HepG2 (cell line): ENCODE measurements at regions not wholly inside any gene's neighbourhood (a gene's known extent, or its start where the extent isn't known, plus 50 kb on each side); places are given as distances from the start of the nearest gene placed in this dataset.

ENCODE experiments used
- CHD4 ChIP-seq: fragments of 200-600 bp; sonication (generic); IDR thresholded peaks from 2 replicates; pipeline ENCODE4 v1.7.0; 2017; ENCODE audit warnings: mild to moderate bottlenecking, low read length, borderline replicate concordance
- CREB1 ChIP-seq, 2 experiments: fragments of 450-650 bp in 1 of 2; IDR thresholded peaks; 2 replicates each; pipeline ENCODE4 v1.6.1; 2016 to 2017; ENCODE audit warnings: control low read depth in 1 of 2, mild to moderate bottlenecking in 1 of 2, missing compliant biosample characterization in 1 of 2, missing genetic modification characterization in 1 of 2
- EZH2 ChIP-seq: conservative IDR thresholded peaks from 2 replicates; pipeline ENCODE4 v1.6.1; 2012; ENCODE audit warnings: mild to moderate bottlenecking, low read depth, low read length, moderate library complexity
- KLF16 ChIP-seq, 2 experiments: sonication (generic) in 1 of 2; formaldehyde crosslinking in 1 of 2; IDR thresholded peaks; 2 replicates each; pipeline versions ENCODE4 v1.6.1 to v1.8.0; 2016 to 2023; ENCODE audit warnings: missing genetic modification reagents in 2 of 2, missing compliant biosample characterization in 1 of 2
- KLF9 ChIP-seq: IDR thresholded peaks from 2 replicates; pipeline ENCODE4 v1.6.1; 2016; ENCODE audit warnings: low read depth
- POLR2A ChIP-seq, 2 experiments: IDR thresholded peaks; 2 replicates each; pipeline ENCODE4 v1.6.1; 2011; ENCODE audit warnings: low read depth in 2 of 2, low read length in 2 of 2, mild to moderate bottlenecking in 1 of 2, moderate library complexity in 1 of 2; ENCODE audit not compliant: insufficient read depth in 1 of 2
- PTBP1 ChIP-seq: fragments of 200-400 bp; formaldehyde crosslinking; IDR thresholded peaks from 2 replicates; pipeline ENCODE4 v1.6.1; 2018; ENCODE audit warnings: low read length, low read depth; ENCODE audit not compliant: poor library complexity, severe bottlenecking
- TOPORS ChIP-seq: sonication (generic); formaldehyde crosslinking; IDR thresholded peaks from 2 replicates; pipeline ENCODE4 v1.8.0; 2023; ENCODE audit warnings: mild to moderate bottlenecking, missing genetic modification reagents
- ZBTB8A ChIP-seq: sonication (generic); formaldehyde crosslinking; IDR thresholded peaks from 2 replicates; pipeline ENCODE4 v1.4.0; 2020; ENCODE audit warnings: mild to moderate bottlenecking, low read depth, missing genetic modification reagents, borderline replicate concordance
- ZNF230 ChIP-seq: sonication (generic); formaldehyde crosslinking; IDR thresholded peaks from 2 replicates; pipeline ENCODE4 v1.4.0; 2020; ENCODE audit warnings: mild to moderate bottlenecking, missing genetic modification reagents
- TF ChIP-seq, protein P1 (sequence below): sonication (generic); formaldehyde crosslinking; IDR thresholded peaks from 2 replicates; pipeline ENCODE4 v1.4.0; 2020; ENCODE audit warnings: missing genetic modification reagents, mild to moderate bottlenecking, borderline replicate concordance
- TF ChIP-seq, protein P2 (sequence below): sonication (generic); formaldehyde crosslinking; IDR thresholded peaks from 2 replicates; pipeline ENCODE4 v1.5.0; 2020; ENCODE audit warnings: mild to moderate bottlenecking, missing genetic modification reagents, moderate library complexity
- TF ChIP-seq, protein P3 (sequence below): sonication (generic); formaldehyde crosslinking; IDR thresholded peaks from 2 replicates; pipeline ENCODE4 v1.5.0; 2020; ENCODE audit warnings: missing genetic modification reagents
- TF ChIP-seq, protein P4 (sequence below): sonication (generic); formaldehyde crosslinking; IDR thresholded peaks from 2 replicates; pipeline ENCODE4 v1.8.0; 2022; ENCODE audit warnings: missing genetic modification reagents, low read depth, mild to moderate bottlenecking, borderline replicate concordance

DNA sequence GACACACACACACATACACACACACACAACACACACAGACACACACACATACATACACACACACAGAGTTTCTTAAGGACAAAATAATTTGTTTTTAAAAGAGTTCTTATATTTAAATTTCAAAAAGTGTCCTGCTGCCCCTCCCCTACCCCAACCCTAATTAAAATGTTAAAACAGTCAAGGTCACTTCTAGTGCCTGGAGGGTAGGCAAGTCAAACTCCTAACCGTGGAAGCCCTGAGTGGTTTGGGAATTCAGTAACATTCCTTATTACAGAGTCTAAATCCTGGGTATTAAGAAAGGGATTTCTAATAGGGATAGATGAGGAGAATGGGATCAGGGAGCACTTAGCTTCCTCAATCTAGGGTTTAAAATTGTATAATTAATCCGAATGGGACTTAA is 403.6 kb upstream of the NFIA start:
- TF ChIP-seq ZNF230 (CRISPR knock-in tag) (no peak), POLR2A (IDR thresholded peaks at IDR 0.05; ENCODE audit: insufficient read depth in 1 of 2, low read depth in 2 of 2, low read length in 2 of 2) (no peak), TOPORS (CRISPR knock-in tag) (no peak), EZH2 (no peak), CREB1 (IDR thresholded peaks at IDR 0.05) (no peak), CREB1 (CRISPR knock-in tag; IDR thresholded peaks at IDR 0.05) (no peak), PTBP1 (no peak), KLF9 (CRISPR knock-in tag) (no peak), ZBTB8A (CRISPR knock-in tag) (no peak), KLF16 (CRISPR knock-in tag; IDR thresholded peaks at IDR 0.05) (no peak), CHD4 (no peak)
- TF ChIP-seq, protein P1, sequence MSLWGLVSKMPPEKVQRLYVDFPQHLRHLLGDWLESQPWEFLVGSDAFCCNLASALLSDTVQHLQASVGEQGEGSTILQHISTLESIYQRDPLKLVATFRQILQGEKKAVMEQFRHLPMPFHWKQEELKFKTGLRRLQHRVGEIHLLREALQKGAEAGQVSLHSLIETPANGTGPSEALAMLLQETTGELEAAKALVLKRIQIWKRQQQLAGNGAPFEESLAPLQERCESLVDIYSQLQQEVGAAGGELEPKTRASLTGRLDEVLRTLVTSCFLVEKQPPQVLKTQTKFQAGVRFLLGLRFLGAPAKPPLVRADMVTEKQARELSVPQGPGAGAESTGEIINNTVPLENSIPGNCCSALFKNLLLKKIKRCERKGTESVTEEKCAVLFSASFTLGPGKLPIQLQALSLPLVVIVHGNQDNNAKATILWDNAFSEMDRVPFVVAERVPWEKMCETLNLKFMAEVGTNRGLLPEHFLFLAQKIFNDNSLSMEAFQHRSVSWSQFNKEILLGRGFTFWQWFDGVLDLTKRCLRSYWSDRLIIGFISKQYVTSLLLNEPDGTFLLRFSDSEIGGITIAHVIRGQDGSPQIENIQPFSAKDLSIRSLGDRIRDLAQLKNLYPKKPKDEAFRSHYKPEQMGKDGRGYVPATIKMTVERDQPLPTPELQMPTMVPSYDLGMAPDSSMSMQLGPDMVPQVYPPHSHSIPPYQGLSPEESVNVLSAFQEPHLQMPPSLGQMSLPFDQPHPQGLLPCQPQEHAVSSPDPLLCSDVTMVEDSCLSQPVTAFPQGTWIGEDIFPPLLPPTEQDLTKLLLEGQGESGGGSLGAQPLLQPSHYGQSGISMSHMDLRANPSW (CRISPR knock-in tag): no peak
- TF ChIP-seq, protein P2, sequence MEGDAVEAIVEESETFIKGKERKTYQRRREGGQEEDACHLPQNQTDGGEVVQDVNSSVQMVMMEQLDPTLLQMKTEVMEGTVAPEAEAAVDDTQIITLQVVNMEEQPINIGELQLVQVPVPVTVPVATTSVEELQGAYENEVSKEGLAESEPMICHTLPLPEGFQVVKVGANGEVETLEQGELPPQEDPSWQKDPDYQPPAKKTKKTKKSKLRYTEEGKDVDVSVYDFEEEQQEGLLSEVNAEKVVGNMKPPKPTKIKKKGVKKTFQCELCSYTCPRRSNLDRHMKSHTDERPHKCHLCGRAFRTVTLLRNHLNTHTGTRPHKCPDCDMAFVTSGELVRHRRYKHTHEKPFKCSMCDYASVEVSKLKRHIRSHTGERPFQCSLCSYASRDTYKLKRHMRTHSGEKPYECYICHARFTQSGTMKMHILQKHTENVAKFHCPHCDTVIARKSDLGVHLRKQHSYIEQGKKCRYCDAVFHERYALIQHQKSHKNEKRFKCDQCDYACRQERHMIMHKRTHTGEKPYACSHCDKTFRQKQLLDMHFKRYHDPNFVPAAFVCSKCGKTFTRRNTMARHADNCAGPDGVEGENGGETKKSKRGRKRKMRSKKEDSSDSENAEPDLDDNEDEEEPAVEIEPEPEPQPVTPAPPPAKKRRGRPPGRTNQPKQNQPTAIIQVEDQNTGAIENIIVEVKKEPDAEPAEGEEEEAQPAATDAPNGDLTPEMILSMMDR (CRISPR knock-in tag): no peak
- TF ChIP-seq, protein P3, sequence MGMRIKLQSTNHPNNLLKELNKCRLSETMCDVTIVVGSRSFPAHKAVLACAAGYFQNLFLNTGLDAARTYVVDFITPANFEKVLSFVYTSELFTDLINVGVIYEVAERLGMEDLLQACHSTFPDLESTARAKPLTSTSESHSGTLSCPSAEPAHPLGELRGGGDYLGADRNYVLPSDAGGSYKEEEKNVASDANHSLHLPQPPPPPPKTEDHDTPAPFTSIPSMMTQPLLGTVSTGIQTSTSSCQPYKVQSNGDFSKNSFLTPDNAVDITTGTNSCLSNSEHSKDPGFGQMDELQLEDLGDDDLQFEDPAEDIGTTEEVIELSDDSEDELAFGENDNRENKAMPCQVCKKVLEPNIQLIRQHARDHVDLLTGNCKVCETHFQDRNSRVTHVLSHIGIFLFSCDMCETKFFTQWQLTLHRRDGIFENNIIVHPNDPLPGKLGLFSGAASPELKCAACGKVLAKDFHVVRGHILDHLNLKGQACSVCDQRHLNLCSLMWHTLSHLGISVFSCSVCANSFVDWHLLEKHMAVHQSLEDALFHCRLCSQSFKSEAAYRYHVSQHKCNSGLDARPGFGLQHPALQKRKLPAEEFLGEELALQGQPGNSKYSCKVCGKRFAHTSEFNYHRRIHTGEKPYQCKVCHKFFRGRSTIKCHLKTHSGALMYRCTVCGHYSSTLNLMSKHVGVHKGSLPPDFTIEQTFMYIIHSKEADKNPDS (CRISPR knock-in tag): no peak
- TF ChIP-seq, protein P4, sequence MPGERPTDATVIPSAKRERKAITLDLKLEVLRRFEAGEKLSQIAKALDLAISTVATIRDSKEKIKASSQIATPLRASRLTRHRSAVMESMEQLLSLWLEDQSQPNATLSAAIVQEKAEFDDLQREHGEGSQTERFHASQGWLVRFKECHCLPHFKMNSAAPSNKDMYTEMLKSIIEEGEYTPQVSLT (CRISPR knock-in tag): no peak
